GM12878 (cell line): ENCODE measurements at regions not wholly inside any gene's neighbourhood (a gene's known extent, or its start where the extent isn't known, plus 50 kb on each side); places are given as distances from the start of the nearest gene placed in this dataset.

Source experiments
- ATAC-seq: fragments of 200-7000 bp; cut with Tn5 transposase; 3 replicates; pipeline ENCODE4 v1.9.1; 2020; ENCODE audit warnings: mild to moderate bottlenecking, moderate library complexity
- BruUV-seq: library from RNA; stranded (reverse); fragments of 400-500 nt; replicated peaks from 2 replicates; lab custom pipeline; 2021; lab: Mats Ljungman, UMichigan
- CTCF ChIA-PET: fragments of 300-600 bp; sonication (Branson Sonifier 250); formaldehyde crosslinking; extraction: SDS; loops from one replicate; lab custom pipeline; 2021; ENCODE audit warnings: inconsistent platforms; lab: Yijun Ruan, JAX
- POLR2A ChIA-PET: fragments of 350-600 bp; formaldehyde crosslinking; extraction: SDS; loops from one replicate; lab custom pipeline; 2021; ENCODE audit warnings: inconsistent platforms; lab: Charles Lee
- RAD21 ChIA-PET: fragments of 300-600 bp; sonication (Branson Sonifier 250); formaldehyde crosslinking; loops from one replicate; lab custom pipeline; 2023; ENCODE audit warnings: antibody characterized with exemption; ENCODE audit not compliant: unreplicated experiment; lab: Charles Lee
- SMC1A ChIA-PET: fragments of 300-600 bp; sonication (Branson Sonifier 250); formaldehyde crosslinking; loops from one replicate; lab custom pipeline; 2023; ENCODE audit not compliant: unreplicated experiment, uncharacterized antibody; lab: Charles Lee
- DNase-seq: peaks from one replicate; pipeline ENCODE4 v3.0.0-alpha.2; 2011; ENCODE audit warnings: low read depth, low spot score
- FAIRE-seq: peaks from 3 replicates; lab custom pipeline; 2011; peaks lifted over from hg19 to GRCh38; lab: Jason Lieb, UNC
- H2AFZ ChIP-seq: 2 replicates; pipeline ENCODE4 v1.6.0; 2011; ENCODE audit warnings: low read depth, low read length, control low read depth; ENCODE audit not compliant: control insufficient read depth
- H3K27ac ChIP-seq: 2 replicates; pipeline ENCODE4 v1.5.1; 2011; ENCODE audit warnings: control low read depth; ENCODE audit not compliant: control insufficient read depth, insufficient read depth
- H3K27me3 ChIP-seq, 2 experiments: replicated peaks in 1 of 2; 2 replicates each; pipeline versions ENCODE4 v1.6.0 to v1.6.1; 2011; ENCODE audit warnings: low read length in 1 of 2; ENCODE audit not compliant: control insufficient read depth in 2 of 2, insufficient read depth in 2 of 2
- H3K36me3 ChIP-seq, 2 experiments: 2 replicates each; pipeline ENCODE4 v1.5.1; 2011; ENCODE audit warnings: low read length in 1 of 2; ENCODE audit not compliant: control insufficient read depth in 2 of 2, insufficient read depth in 2 of 2
- H3K4me1 ChIP-seq: 2 replicates; pipeline ENCODE4 v1.6.1; 2011; ENCODE audit warnings: mild to moderate bottlenecking, low read length, moderate library complexity, mixed read lengths; ENCODE audit not compliant: control insufficient read depth, insufficient read depth
- H3K4me2 ChIP-seq: 2 replicates; pipeline ENCODE4 v1.6.0; 2011; ENCODE audit warnings: control low read depth; ENCODE audit not compliant: control insufficient read depth, insufficient read depth
- H3K4me3 ChIP-seq: fragments of 200-600 bp; sonication (generic); 2 replicates; pipeline ENCODE4 v1.5.1; 2016
- H3K79me2 ChIP-seq: 2 replicates; pipeline ENCODE4 v1.6.0; 2011; ENCODE audit warnings: low read length; ENCODE audit not compliant: control insufficient read depth, insufficient read depth
- H3K9ac ChIP-seq: 2 replicates; pipeline ENCODE4 v1.8.0; 2011; ENCODE audit warnings: low read length, control low read depth, mixed read lengths; ENCODE audit not compliant: control insufficient read depth, insufficient read depth
- H3K9me3 ChIP-seq: replicated peaks from 3 replicates; pipeline ENCODE4 v1.5.1; 2011; ENCODE audit warnings: mild to moderate bottlenecking, low read length; ENCODE audit not compliant: control insufficient read depth, insufficient read depth
- H4K20me1 ChIP-seq: 2 replicates; pipeline ENCODE4 v1.6.0; 2011; ENCODE audit not compliant: control insufficient read depth, insufficient read depth
- BCL11A ChIP-seq: IDR thresholded peaks from 2 replicates; pipeline ENCODE4 v1.6.1; 2011; ENCODE audit warnings: low read depth, low read length
- EZH2 ChIP-seq: IDR thresholded peaks from 2 replicates; pipeline ENCODE4 v1.6.1; 2012; ENCODE audit warnings: low read depth, mild to moderate bottlenecking, control low read depth, inconsistent platforms, low read length, borderline replicate concordance; ENCODE audit not compliant: control insufficient read depth
- GATAD2B ChIP-seq: fragments of 450-650 bp; conservative IDR thresholded peaks from 2 replicates; pipeline ENCODE4 v1.6.1; 2017; ENCODE audit warnings: low read depth, mild to moderate bottlenecking, moderate library complexity
- MYB ChIP-seq: fragments of 150-350 bp; IDR thresholded peaks from 2 replicates; pipeline ENCODE4 v1.6.1; 2014; ENCODE audit warnings: mild to moderate bottlenecking, low read depth, low read length, borderline replicate concordance
- PML ChIP-seq: IDR thresholded peaks from 2 replicates; pipeline ENCODE4 v1.6.1; 2012; ENCODE audit warnings: low read length, inconsistent platforms
- SMAD1 ChIP-seq: fragments of 450-650 bp; IDR thresholded peaks from 2 replicates; pipeline ENCODE4 v1.6.1; 2018; ENCODE audit warnings: mild to moderate bottlenecking, low read depth; ENCODE audit not compliant: partially characterized antibody
- WGBS: methylation state at CpG from one replicate; pipeline ENCODE4 v1.1.6; 2016; ENCODE audit warnings: low lambda C conversion rate; ENCODE audit not compliant: insufficient replicate concordance, insufficient coverage; ENCODE audit errors: missing lambda C conversion rate; 5-methylcytosine and 5-hydroxymethylcytosine counted together
- in situ Hi-C: fragments of 300-500 bp; cut with MboI; formaldehyde crosslinking; loops from 9 replicates; pipeline ENCODE4 v1.14.3; 2018; ENCODE audit warnings: mixed read lengths
- intact Hi-C: fragments of 100-400 bp; cut with micrococcal nuclease; formaldehyde crosslinking; loops from one replicate; pipeline ENCODE4 v1.14.2; 2022; ENCODE audit not compliant: unreplicated experiment
- TF ChIP-seq, protein P1 (sequence below): fragments of 450-650 bp; IDR thresholded peaks from 2 replicates; pipeline ENCODE4 v1.6.1; 2018; ENCODE audit warnings: borderline replicate concordance, mild to moderate bottlenecking; ENCODE audit not compliant: partially characterized antibody
- TF ChIP-seq, protein P2 (sequence below): fragments of 450-650 bp; IDR thresholded peaks from 2 replicates; pipeline ENCODE4 v1.6.1; 2018; ENCODE audit warnings: mild to moderate bottlenecking, low read depth, moderate library complexity; ENCODE audit not compliant: partially characterized antibody

- no peak for TF ChIP-seq GATAD2B
- TF ChIP-seq BCL11A = no peak
- TF ChIP-seq PML = no peak
- TF ChIP-seq MYB = no peak
- TF ChIP-seq, protein P1, sequence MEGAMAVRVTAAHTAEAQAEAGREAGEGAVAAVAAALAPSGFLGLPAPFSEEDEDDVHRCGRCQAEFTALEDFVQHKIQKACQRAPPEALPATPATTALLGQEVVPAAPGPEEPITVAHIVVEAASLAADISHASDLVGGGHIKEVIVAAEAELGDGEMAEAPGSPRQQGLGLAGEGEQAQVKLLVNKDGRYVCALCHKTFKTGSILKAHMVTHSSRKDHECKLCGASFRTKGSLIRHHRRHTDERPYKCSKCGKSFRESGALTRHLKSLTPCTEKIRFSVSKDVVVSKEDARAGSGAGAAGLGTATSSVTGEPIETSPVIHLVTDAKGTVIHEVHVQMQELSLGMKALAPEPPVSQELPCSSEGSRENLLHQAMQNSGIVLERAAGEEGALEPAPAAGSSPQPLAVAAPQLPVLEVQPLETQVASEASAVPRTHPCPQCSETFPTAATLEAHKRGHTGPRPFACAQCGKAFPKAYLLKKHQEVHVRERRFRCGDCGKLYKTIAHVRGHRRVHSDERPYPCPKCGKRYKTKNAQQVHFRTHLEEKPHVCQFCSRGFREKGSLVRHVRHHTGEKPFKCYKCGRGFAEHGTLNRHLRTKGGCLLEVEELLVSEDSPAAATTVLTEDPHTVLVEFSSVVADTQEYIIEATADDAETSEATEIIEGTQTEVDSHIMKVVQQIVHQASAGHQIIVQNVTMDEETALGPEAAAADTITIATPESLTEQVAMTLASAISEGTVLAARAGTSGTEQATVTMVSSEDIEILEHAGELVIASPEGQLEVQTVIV = no peak
- TF ChIP-seq, protein P2, sequence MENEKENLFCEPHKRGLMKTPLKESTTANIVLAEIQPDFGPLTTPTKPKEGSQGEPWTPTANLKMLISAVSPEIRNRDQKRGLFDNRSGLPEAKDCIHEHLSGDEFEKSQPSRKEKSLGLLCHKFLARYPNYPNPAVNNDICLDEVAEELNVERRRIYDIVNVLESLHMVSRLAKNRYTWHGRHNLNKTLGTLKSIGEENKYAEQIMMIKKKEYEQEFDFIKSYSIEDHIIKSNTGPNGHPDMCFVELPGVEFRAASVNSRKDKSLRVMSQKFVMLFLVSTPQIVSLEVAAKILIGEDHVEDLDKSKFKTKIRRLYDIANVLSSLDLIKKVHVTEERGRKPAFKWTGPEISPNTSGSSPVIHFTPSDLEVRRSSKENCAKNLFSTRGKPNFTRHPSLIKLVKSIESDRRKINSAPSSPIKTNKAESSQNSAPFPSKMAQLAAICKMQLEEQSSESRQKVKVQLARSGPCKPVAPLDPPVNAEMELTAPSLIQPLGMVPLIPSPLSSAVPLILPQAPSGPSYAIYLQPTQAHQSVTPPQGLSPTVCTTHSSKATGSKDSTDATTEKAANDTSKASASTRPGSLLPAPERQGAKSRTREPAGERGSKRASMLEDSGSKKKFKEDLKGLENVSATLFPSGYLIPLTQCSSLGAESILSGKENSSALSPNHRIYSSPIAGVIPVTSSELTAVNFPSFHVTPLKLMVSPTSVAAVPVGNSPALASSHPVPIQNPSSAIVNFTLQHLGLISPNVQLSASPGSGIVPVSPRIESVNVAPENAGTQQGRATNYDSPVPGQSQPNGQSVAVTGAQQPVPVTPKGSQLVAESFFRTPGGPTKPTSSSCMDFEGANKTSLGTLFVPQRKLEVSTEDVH = no peak
- no peak for TF ChIP-seq EZH2
- no peak for TF ChIP-seq SMAD1
- in situ Hi-C loops = no loop called here
- H4K20me1 ChIP-seq = no peaks in the 10 kb centered on the region
- no peak overlapping the region for H3K4me2 ChIP-seq
- H3K79me2 ChIP-seq = no peaks in the 10 kb centered on the region
- 74% methylated on average over 3 of the region's 3 CpGs for WGBS
- SMC1A ChIA-PET = no interaction called here
- ATAC-seq = no peak
- H3K4me1 ChIP-seq = no peaks in the 10 kb centered on the region
- no peak overlapping the region for H2AFZ ChIP-seq
- RAD21 ChIA-PET = no interaction called here
- FAIRE-seq = no peak
- H3K9me3 ChIP-seq = no peaks in the 10 kb centered on the region
- BruUV-seq = no TSS peak
- intact Hi-C loops = no loop called here
- H3K27ac ChIP-seq = no peak overlapping the region
- no peak overlapping the region for H3K9ac ChIP-seq
- no peak for DNase-seq
- no peaks in the 10 kb centered on the region for H3K36me3 ChIP-seq
- POLR2A ChIA-PET = no interaction called here
- CTCF ChIA-PET = interaction anchor here (1.2 kb wide), 1 partner anchor 55 kb away, joined by 3 read pairs; no protein-coding TSS in a partner anchor
- H3K4me3 ChIP-seq = no peak overlapping the region
- H3K27me3 ChIP-seq = peaks cover 0 to 4% of the 10 kb centered on the region in 2 experiments; a peak in 2 of 4 replicates
These were observed 455.1 kb downstream of the PLCL1 start for GRCh38 chr2:198259496-198259895.
